Mucosa of descending colon (tissue), 3 donors: ENCODE measurements at regions not wholly inside any gene's neighbourhood (a gene's known extent, or its start where the extent isn't known, plus 50 kb on each side); places are given as distances from the start of the nearest gene placed in this dataset.

Experiments
- ATAC-seq: fragments of 200-7000 bp; cut with Tn5 transposase; one replicate; pipeline ENCODE4 v1.9.1; 2020; ENCODE audit warnings: mild to moderate bottlenecking, moderate library complexity
- DNase-seq, 3 donors: peaks; one replicate each; pipeline ENCODE4 v3.0.0-alpha.2; 2020
- H3K36me3 ChIP-seq: fragments of 200-600 bp; one replicate; pipeline ENCODE4 v1.8.0; 2021; ENCODE audit warnings: low read depth, mild to moderate bottlenecking
- H3K4me1 ChIP-seq: fragments of 200-600 bp; one replicate; pipeline ENCODE4 v1.8.0; 2021; ENCODE audit warnings: low read depth, mild to moderate bottlenecking
- H3K4me3 ChIP-seq: fragments of 200-600 bp; one replicate; pipeline ENCODE4 v1.8.0; 2021; ENCODE audit warnings: mild to moderate bottlenecking
- H3K9me3 ChIP-seq: fragments of 200-600 bp; one replicate; pipeline ENCODE4 v1.8.0; 2021; ENCODE audit warnings: mild to moderate bottlenecking
- CTCF ChIP-seq: fragments of 200-600 bp; IDR thresholded peaks from one replicate; pipeline ENCODE4 v1.8.0; 2022; ENCODE audit warnings: antibody characterized with exemption, mild to moderate bottlenecking
- intact Hi-C, 2 donors: fragments of 100-400 bp; cut with DNase I in 1 of 2; cut with micrococcal nuclease in 1 of 2; formaldehyde crosslinking; loops; one replicate each; pipeline versions ENCODE4 v1.11.0 to v1.11.1; 2022; cut with DNase I, micrococcal nuclease
- donor health status: DM: no; HTN: no; CAD: no; lungs with moderate emphysema.
- donor health status: DM: no; HTN: no; CAD: no.
- donor health status: DM: no; HTN: yes; CAD: no.

DNA sequence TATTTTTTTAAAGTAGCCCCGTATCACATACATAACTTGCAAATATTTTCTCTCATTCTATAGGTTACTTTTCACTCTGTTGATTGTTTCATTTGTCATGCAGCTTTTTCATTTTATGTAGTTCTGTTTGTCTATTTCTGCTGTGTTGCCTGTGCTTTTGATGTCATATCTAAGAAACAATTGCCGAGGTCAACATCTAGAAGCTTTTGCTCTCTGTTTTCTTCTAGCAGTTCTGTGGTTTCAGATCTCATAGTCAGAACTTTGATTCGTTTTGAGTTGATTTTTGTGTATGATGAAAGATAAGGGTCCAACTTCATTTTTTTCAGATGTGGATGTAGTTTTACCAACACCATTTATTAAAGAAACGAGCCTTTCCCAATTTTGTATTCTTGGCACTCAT, 79.5 kb downstream of the CD200 start:
- intact Hi-C loops = no loop called here
- ATAC-seq (no peak), DNase-seq (no peak)
- Histone ChIP-seq H3K9me3 (no peaks in the 10 kb centered on the region), H3K4me3 (no peak overlapping the region), H3K36me3 (no peaks in the 10 kb centered on the region), H3K4me1 (peaks cover 15% of the 10 kb centered on the region)
- TF ChIP-seq CTCF = no peak

GRCh38 chr3:112413074-112413473, 80.1 kb downstream of the CD200 start:
- no peak overlapping the region for H3K4me3 ChIP-seq
- no peak for ATAC-seq
- intact Hi-C loops = no loop called here
- no peak for DNase-seq
- no peak for TF ChIP-seq CTCF
- H3K4me1 ChIP-seq = peaks cover 9% of the 10 kb centered on the region
- H3K36me3 ChIP-seq = no peaks in the 10 kb centered on the region
- no peaks in the 10 kb centered on the region for H3K9me3 ChIP-seq

- Histone ChIP-seq H3K4me3 (no peak overlapping the region), H3K9me3 (no peaks in the 10 kb centered on the region), H3K4me1 (peaks cover 7% of the 10 kb centered on the region), H3K36me3 (no peaks in the 10 kb centered on the region)
- DNase-seq = no peak
- peak; percentile 63 for ATAC-seq
- intact Hi-C loops = no loop called here
- no peak for TF ChIP-seq CTCF
These were observed 80.8 kb downstream of the CD200 start for GRCh38 chr3:112413722-112414121.
